ENCODE measurements at regions not wholly inside any gene's neighbourhood (a gene's known extent, or its start where the extent isn't known, plus 50 kb on each side); places are given as distances from the start of the nearest gene placed in this dataset.
"Not testable (repeated sequence)": the region's sequence is repeated elsewhere in the genome, so short reads cannot be mapped to it uniquely, and the experiment has no call there.

GRCh38 chr3:127417709-127418559 is 130.1 kb upstream of the PRR20G start:
- DNase-seq (ENCODE audit: low spot score) = no peak

GRCh38 chr3:127413871-127414270 is 126.0 kb upstream of the PRR20G start:
- no peak for DNase-seq (ENCODE audit: low spot score)

- DNase-seq (ENCODE audit: low spot score) = no peak
Measured at GRCh38 chr3:127413318-127413673, 125.5 kb upstream of the PRR20G start.

- no peak for DNase-seq (ENCODE audit: low spot score)
Measured at GRCh38 chr3:127412578-127413317, 124.9 kb upstream of the PRR20G start.

- not testable (repeated sequence) for DNase-seq (ENCODE audit: low spot score)
Measured at GRCh38 chr3:127411875-127412274, 124.0 kb upstream of the PRR20G start.

GRCh38 chr3:127411083-127411727 is 123.4 kb upstream of the PRR20G start:
- DNase-seq (ENCODE audit: low spot score) = no peak

GRCh38 chr3:127410678-127411077 is 122.8 kb upstream of the PRR20G start:
- DNase-seq (ENCODE audit: low spot score) = no peak

- no peak for DNase-seq (ENCODE audit: low spot score)
Measured at GRCh38 chr3:127410137-127410488, 122.3 kb upstream of the PRR20G start.

GRCh38 chr3:127409421-127410136 is 121.7 kb upstream of the PRR20G start:
- no peak for DNase-seq (ENCODE audit: low spot score)

GRCh38 chr3:127408684-127409420 is 121.0 kb upstream of the PRR20G start:
- DNase-seq (ENCODE audit: low spot score) = no peak

- DNase-seq (ENCODE audit: low spot score) = no peak
Measured at GRCh38 chr3:127408022-127408683, 120.3 kb upstream of the PRR20G start.

- no peak for DNase-seq (ENCODE audit: low spot score)
Measured at GRCh38 chr3:127407026-127407939, 119.4 kb upstream of the PRR20G start.

GRCh38 chr3:127406309-127407025 is 118.6 kb upstream of the PRR20G start:
- DNase-seq (ENCODE audit: low spot score) = no peak

GRCh38 chr3:127405791-127406190 is 117.9 kb upstream of the PRR20G start:
- no peak for DNase-seq (ENCODE audit: low spot score)

- no peak for DNase-seq (ENCODE audit: low spot score)
Measured at GRCh38 chr3:127405010-127405598, 117.3 kb upstream of the PRR20G start.

GRCh38 chr3:127404221-127405009 is 116.6 kb upstream of the PRR20G start:
- no peak for DNase-seq (ENCODE audit: low spot score)

- no peak for DNase-seq (ENCODE audit: low spot score)
Measured at GRCh38 chr3:127403795-127404194, 115.9 kb upstream of the PRR20G start.

- DNase-seq (ENCODE audit: low spot score) = no peak
Measured at GRCh38 chr3:127399154-127399553, 111.3 kb upstream of the PRR20G start.
